Breast epithelium (tissue), 4 donors: ENCODE measurements at regions not wholly inside any gene's neighbourhood (a gene's known extent, or its start where the extent isn't known, plus 50 kb on each side); places are given as distances from the start of the nearest gene placed in this dataset.

Source experiments
- DNase-seq, 2 donors: peaks; one replicate each; pipeline ENCODE4 v3.0.0-alpha.2; 2019; ENCODE audit warnings: low spot score in 2 of 2
- H3K27ac ChIP-seq, 2 donors: fragments of 200-600 bp; sonication (generic) in 1 of 2; one replicate each; pipeline ENCODE4 v1.5.1; 2016 to 2019; ENCODE audit warnings: mild to moderate bottlenecking in 1 of 2
- H3K27me3 ChIP-seq, 2 donors: fragments of 200-600 bp; sonication (generic) in 1 of 2; one replicate each; pipeline versions ENCODE4 v1.5.1 to v1.6.0; 2017 to 2019; ENCODE audit warnings: control low read depth in 1 of 2, mild to moderate bottlenecking in 1 of 2
- H3K36me3 ChIP-seq: fragments of 200-600 bp; one replicate; pipeline ENCODE4 v1.5.1; 2019
- H3K4me1 ChIP-seq, 2 donors: fragments of 200-600 bp; sonication (generic); one replicate each; pipeline ENCODE4 v1.5.1; 2016 to 2019; ENCODE audit warnings: control low read depth in 1 of 2
- H3K4me3 ChIP-seq, 3 donors: fragments of 200-600 bp; sonication (generic); 1 replicate in 2 of 3; 2 replicates in 1 of 3; pipeline ENCODE4 v1.5.1; 2016 to 2019; ENCODE audit warnings: mild to moderate bottlenecking in 3 of 3, moderate library complexity in 2 of 3
- H3K9me3 ChIP-seq, 2 donors: fragments of 200-600 bp; sonication (generic) in 1 of 2; one replicate each; pipeline ENCODE4 v1.5.1; 2016 to 2019; ENCODE audit warnings: control low read depth in 1 of 2
- POLR2A ChIP-seq: fragments of 450-650 bp; IDR thresholded peaks from one replicate; pipeline ENCODE4 v1.6.1; 2016; ENCODE audit warnings: antibody characterized with exemption, mild to moderate bottlenecking, moderate library complexity
- POLR2AphosphoS5 ChIP-seq, 3 donors: sonication (generic); formaldehyde crosslinking; IDR thresholded peaks; one replicate each; pipeline ENCODE4 v1.6.1; 2017; ENCODE audit warnings: antibody characterized with exemption in 3 of 3
- intact Hi-C: fragments of 100-400 bp; cut with DNase I; formaldehyde crosslinking; loops from one replicate; pipeline ENCODE4 v1.15.1; 2023; ENCODE audit warnings: low total_unique reads
- TF ChIP-seq, protein P1 (sequence below), 3 donors: fragments of 450-650 bp; IDR thresholded peaks; one replicate each; pipeline ENCODE4 v1.5.1; 2016 to 2017; ENCODE audit warnings: antibody characterized with exemption in 3 of 3, mild to moderate bottlenecking in 3 of 3, moderate library complexity in 3 of 3

DNA sequence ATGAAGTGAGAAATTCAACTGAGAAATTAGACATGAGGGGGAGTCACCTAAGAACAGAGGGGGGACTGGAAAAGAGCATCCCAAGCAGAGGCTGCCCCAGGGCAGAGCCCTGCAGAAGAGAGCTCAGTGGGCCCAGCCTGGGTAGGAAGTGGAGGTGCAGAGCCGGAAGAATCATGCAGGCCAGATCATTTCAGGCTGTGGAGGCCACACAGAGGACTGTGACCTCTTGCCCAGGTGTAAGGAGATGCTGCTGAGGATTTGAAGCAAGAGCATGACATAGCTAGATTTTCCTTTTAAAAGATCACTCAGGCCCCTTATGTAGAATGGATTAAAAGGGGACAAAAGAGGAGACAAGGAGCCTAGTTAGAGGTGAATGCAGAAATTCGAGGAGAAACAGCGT is 63.9 kb upstream of the SPATA13 start:
- Histone ChIP-seq H3K27ac (no peak overlapping the region), H3K4me1 (no peaks in the 10 kb centered on the region), H3K9me3 (no peaks in the 10 kb centered on the region), H3K4me3 (no peak overlapping the region), H3K36me3 (no peaks in the 10 kb centered on the region), H3K27me3 (no peaks in the 10 kb centered on the region)
- TF ChIP-seq, protein P1, sequence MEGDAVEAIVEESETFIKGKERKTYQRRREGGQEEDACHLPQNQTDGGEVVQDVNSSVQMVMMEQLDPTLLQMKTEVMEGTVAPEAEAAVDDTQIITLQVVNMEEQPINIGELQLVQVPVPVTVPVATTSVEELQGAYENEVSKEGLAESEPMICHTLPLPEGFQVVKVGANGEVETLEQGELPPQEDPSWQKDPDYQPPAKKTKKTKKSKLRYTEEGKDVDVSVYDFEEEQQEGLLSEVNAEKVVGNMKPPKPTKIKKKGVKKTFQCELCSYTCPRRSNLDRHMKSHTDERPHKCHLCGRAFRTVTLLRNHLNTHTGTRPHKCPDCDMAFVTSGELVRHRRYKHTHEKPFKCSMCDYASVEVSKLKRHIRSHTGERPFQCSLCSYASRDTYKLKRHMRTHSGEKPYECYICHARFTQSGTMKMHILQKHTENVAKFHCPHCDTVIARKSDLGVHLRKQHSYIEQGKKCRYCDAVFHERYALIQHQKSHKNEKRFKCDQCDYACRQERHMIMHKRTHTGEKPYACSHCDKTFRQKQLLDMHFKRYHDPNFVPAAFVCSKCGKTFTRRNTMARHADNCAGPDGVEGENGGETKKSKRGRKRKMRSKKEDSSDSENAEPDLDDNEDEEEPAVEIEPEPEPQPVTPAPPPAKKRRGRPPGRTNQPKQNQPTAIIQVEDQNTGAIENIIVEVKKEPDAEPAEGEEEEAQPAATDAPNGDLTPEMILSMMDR (IDR thresholded peaks at IDR 0.05) = no peak
- TF ChIP-seq POLR2AphosphoS5 (IDR thresholded peaks at IDR 0.05) = no peak
- no peak for TF ChIP-seq POLR2A
- intact Hi-C loops = no loop called here
- no peak for DNase-seq

DNA sequence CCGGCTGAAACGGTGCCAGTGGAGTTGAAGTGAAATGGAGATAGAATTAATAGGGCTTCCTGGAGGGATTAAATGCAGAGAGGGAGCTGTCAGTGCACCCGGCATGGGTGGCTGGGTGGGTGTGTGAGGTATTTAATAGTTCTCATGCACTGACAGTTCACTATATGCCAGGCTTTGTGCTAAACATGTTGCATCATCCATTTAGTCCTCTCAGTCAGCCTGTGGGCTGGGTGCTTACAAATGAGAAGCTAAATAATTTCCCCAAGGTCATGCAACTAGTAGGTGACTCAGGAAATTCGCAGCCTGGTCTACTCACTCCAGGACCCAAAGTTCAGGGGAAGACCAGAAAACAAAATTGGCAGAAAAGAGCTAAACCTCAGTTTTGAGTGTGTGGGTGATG is 63.5 kb upstream of the SPATA13 start:
- Histone ChIP-seq H3K27ac (no peak overlapping the region), H3K36me3 (no peaks in the 10 kb centered on the region), H3K9me3 (no peaks in the 10 kb centered on the region), H3K4me3 (no peak overlapping the region), H3K4me1 (no peaks in the 10 kb centered on the region), H3K27me3 (no peaks in the 10 kb centered on the region)
- DNase-seq = no peak
- intact Hi-C loops = no loop called here
- TF ChIP-seq POLR2AphosphoS5 (IDR thresholded peaks at IDR 0.05) (no peak), POLR2A (no peak)
- TF ChIP-seq, protein P1 (IDR thresholded peaks at IDR 0.05) = no peak

- intact Hi-C loops = no loop called here
- no peak for TF ChIP-seq POLR2AphosphoS5 (IDR thresholded peaks at IDR 0.05)
- no peak for TF ChIP-seq POLR2A
- TF ChIP-seq, protein P1 (IDR thresholded peaks at IDR 0.05) = no peak
- DNase-seq = no peak
- Histone ChIP-seq H3K27me3 (no peaks in the 10 kb centered on the region), H3K36me3 (no peaks in the 10 kb centered on the region), H3K9me3 (no peaks in the 10 kb centered on the region), H3K4me3 (no peak overlapping the region), H3K27ac (no peak overlapping the region), H3K4me1 (no peaks in the 10 kb centered on the region)
Measured at GRCh38 chr13:24097667-24098066, 62.9 kb upstream of the SPATA13 start.

- H3K4me3 ChIP-seq = no peak overlapping the region
- no peaks in the 10 kb centered on the region for H3K4me1 ChIP-seq
- H3K27ac ChIP-seq = no peak overlapping the region
- no peak for DNase-seq
- no peaks in the 10 kb centered on the region for H3K27me3 ChIP-seq
- no peaks in the 10 kb centered on the region for H3K36me3 ChIP-seq
- TF ChIP-seq POLR2A (no peak), POLR2AphosphoS5 (IDR thresholded peaks at IDR 0.05) (no peak)
- TF ChIP-seq, protein P1 (IDR thresholded peaks at IDR 0.05) = no peak
- intact Hi-C loops = no loop called here
- H3K9me3 ChIP-seq = no peaks in the 10 kb centered on the region
Measured at GRCh38 chr13:24099490-24099889, 61.0 kb upstream of the SPATA13 start.

GRCh38 chr13:24100188-24100587 is 60.3 kb upstream of the SPATA13 start:
- intact Hi-C loops = no loop called here
- Histone ChIP-seq H3K9me3 (no peaks in the 10 kb centered on the region), H3K4me3 (no peak overlapping the region), H3K27ac (no peak overlapping the region), H3K4me1 (no peaks in the 10 kb centered on the region), H3K36me3 (no peaks in the 10 kb centered on the region), H3K27me3 (no peaks in the 10 kb centered on the region)
- no peak for DNase-seq
- TF ChIP-seq POLR2A = no peak
- no peak for TF ChIP-seq POLR2AphosphoS5 (IDR thresholded peaks at IDR 0.05)
- TF ChIP-seq, protein P1 (IDR thresholded peaks at IDR 0.05) = no peak
